ENCODE measurements at regions not wholly inside any gene's neighbourhood (a gene's known extent, or its start where the extent isn't known, plus 50 kb on each side); places are given as distances from the start of the nearest gene placed in this dataset.

GRCh38 chr2:11024259-11024645, 112.5 kb downstream of the KCNF1 start:
- TF ChIP-seq CTCF (conservative IDR thresholded peaks at IDR 0.05; ENCODE audit: low read depth, low read length) (no peak), POLR2A (IDR thresholded peaks at IDR 0.05; ENCODE audit: low read depth, low read length) (no peak), NFE2L2 (IDR thresholded peaks at IDR 0.05; ENCODE audit: low read depth, low read length) (no peak), BHLHE40 (IDR thresholded peaks at IDR 0.05; ENCODE audit: low read depth, low read length) (peak; percentile 44; the same call in 1 of the 2 replicates), RCOR1 (IDR thresholded peaks at IDR 0.05; ENCODE audit: insufficient replicate concordance, low read length) (no peak), RFX5 (IDR thresholded peaks at IDR 0.05; ENCODE audit: low read depth, low read length) (no peak), SMC3 (IDR thresholded peaks at IDR 0.05; ENCODE audit: low read depth, low read length) (no peak), RAD21 (IDR thresholded peaks at IDR 0.05; ENCODE audit: low read length) (no peak), CHD1 (IDR thresholded peaks at IDR 0.05; ENCODE audit: low read depth, low read length) (no peak), MXI1 (IDR thresholded peaks at IDR 0.05; ENCODE audit: borderline replicate concordance, low read depth, low read length) (no peak), ELK1 (IDR thresholded peaks at IDR 0.05; ENCODE audit: borderline replicate concordance, low read depth, low read length) (no peak), MAFK (IDR thresholded peaks at IDR 0.05; ENCODE audit: low read depth, low read length) (no peak), USF2 (IDR thresholded peaks at IDR 0.05; ENCODE audit: low read depth, low read length) (peak; percentile 59)
